DOHH2 (cell line): ENCODE measurements at regions not wholly inside any gene's neighbourhood (a gene's known extent, or its start where the extent isn't known, plus 50 kb on each side); places are given as distances from the start of the nearest gene placed in this dataset.

Source experiments
- H3F3A ChIP-seq: fragments of 200-600 bp; sonication (generic), shearing (Covaris generic); 2 replicates; pipeline ENCODE4 v1.6.0; 2016; ENCODE audit warnings: antibody characterized with exemption, mild to moderate bottlenecking; ENCODE audit not compliant: control insufficient read depth, insufficient read depth
- H3K27ac ChIP-seq: fragments of 200-600 bp; sonication (generic); 2 replicates; pipeline ENCODE4 v1.5.1; 2014; ENCODE audit warnings: low read depth, mild to moderate bottlenecking, low read length, moderate library complexity
- H3K27me3 ChIP-seq: fragments of 200-600 bp; sonication (generic); 2 replicates; pipeline ENCODE4 v1.6.1; 2014; ENCODE audit warnings: mild to moderate bottlenecking, low read length, mixed read lengths; ENCODE audit not compliant: control insufficient read depth
- H3K36me3 ChIP-seq: fragments of 200-600 bp; sonication (generic); 2 replicates; pipeline ENCODE4 v1.6.1; 2014; ENCODE audit warnings: mild to moderate bottlenecking, low read length, moderate library complexity, mixed read lengths; ENCODE audit not compliant: control insufficient read depth
- H3K4me1 ChIP-seq: fragments of 200-600 bp; sonication (generic); 2 replicates; pipeline ENCODE4 v1.6.1; 2014; ENCODE audit warnings: mild to moderate bottlenecking, low read length, mixed read lengths; ENCODE audit not compliant: control insufficient read depth
- H3K4me2 ChIP-seq: fragments of 200-600 bp; sonication (generic); 2 replicates; pipeline ENCODE4 v1.6.0; 2014; ENCODE audit warnings: mild to moderate bottlenecking, low read length, moderate library complexity
- H3K4me3 ChIP-seq: fragments of 200-600 bp; sonication (generic); 2 replicates; pipeline ENCODE4 v1.5.1; 2014; ENCODE audit warnings: mild to moderate bottlenecking, low read length, mixed read lengths
- H3K79me2 ChIP-seq: fragments of 200-600 bp; sonication (generic); 2 replicates; pipeline ENCODE4 v1.6.1; 2014; ENCODE audit warnings: mild to moderate bottlenecking, low read length, mixed read lengths; ENCODE audit not compliant: control insufficient read depth
- H3K9me2 ChIP-seq: fragments of 200-600 bp; sonication (generic); replicated peaks from 2 replicates; pipeline ENCODE4 v1.6.1; 2014; ENCODE audit warnings: mild to moderate bottlenecking, low read length, mixed read lengths; ENCODE audit not compliant: control insufficient read depth
- H3K9me3 ChIP-seq: fragments of 200-600 bp; sonication (generic); 2 replicates; pipeline ENCODE4 v1.6.1; 2014; ENCODE audit warnings: antibody characterized with exemption, low read length, mixed read lengths; ENCODE audit not compliant: control insufficient read depth, insufficient read depth
- H4K20me1 ChIP-seq: fragments of 200-600 bp; sonication (generic); 2 replicates; pipeline ENCODE4 v1.6.0; 2014; ENCODE audit warnings: low read depth, mild to moderate bottlenecking, antibody characterized with exemption, low read length, moderate library complexity; ENCODE audit not compliant: control insufficient read depth, insufficient read depth
- EZH2phosphoT487 ChIP-seq: fragments of 200-600 bp; sonication (generic); IDR thresholded peaks from 2 replicates; pipeline ENCODE4 v1.6.1; 2017; ENCODE audit warnings: borderline replicate concordance, mild to moderate bottlenecking, antibody characterized with exemption, low read length, moderate library complexity, mixed read lengths
- TF ChIP-seq, protein P1 (sequence below): fragments of 200-600 bp; sonication (generic); IDR thresholded peaks from one replicate; pipeline ENCODE4 v1.5.1; 2014; ENCODE audit warnings: antibody characterized with exemption, mild to moderate bottlenecking, low read depth, low read length; ENCODE audit not compliant: poor library complexity, severe bottlenecking

DNA sequence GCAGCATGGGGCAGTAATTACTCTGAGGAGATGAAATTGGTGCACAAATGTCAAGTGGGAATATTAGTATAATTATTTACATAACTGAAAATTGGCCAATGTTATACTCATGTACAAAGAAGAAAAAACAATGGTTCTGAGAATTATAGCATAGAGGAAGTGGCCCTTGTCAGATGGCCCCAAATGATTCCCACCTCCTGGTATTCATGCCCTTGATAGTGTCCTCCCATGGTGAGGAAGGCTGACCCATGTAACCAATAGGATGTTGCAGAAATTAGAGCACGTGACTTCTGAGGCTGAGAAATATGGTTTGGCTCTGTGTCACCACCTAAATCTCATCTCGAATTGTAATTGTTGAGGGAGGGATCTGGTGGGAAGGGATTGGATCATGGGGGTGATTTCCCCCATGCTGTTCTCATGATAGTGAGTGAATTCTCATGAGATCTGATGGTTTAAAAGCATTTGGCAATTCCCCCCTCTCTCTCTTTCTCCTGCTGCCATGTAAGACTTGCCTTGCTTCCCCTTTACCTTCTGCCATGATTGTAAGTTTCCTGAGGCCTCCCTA, 368.5 kb downstream of the SHQ1 start:
- no peak overlapping the region for H3K4me3 ChIP-seq
- peaks cover 8% of the 10 kb centered on the region for H3K4me1 ChIP-seq
- H3K79me2 ChIP-seq, result no peaks in the 10 kb centered on the region
- H3K27me3 ChIP-seq, result peaks cover 18% of the 10 kb centered on the region
- TF ChIP-seq, protein P1, sequence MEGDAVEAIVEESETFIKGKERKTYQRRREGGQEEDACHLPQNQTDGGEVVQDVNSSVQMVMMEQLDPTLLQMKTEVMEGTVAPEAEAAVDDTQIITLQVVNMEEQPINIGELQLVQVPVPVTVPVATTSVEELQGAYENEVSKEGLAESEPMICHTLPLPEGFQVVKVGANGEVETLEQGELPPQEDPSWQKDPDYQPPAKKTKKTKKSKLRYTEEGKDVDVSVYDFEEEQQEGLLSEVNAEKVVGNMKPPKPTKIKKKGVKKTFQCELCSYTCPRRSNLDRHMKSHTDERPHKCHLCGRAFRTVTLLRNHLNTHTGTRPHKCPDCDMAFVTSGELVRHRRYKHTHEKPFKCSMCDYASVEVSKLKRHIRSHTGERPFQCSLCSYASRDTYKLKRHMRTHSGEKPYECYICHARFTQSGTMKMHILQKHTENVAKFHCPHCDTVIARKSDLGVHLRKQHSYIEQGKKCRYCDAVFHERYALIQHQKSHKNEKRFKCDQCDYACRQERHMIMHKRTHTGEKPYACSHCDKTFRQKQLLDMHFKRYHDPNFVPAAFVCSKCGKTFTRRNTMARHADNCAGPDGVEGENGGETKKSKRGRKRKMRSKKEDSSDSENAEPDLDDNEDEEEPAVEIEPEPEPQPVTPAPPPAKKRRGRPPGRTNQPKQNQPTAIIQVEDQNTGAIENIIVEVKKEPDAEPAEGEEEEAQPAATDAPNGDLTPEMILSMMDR, result no peak
- TF ChIP-seq EZH2phosphoT487, result no peak
- no peaks in the 10 kb centered on the region for H3K36me3 ChIP-seq
- no peak overlapping the region for H3K27ac ChIP-seq
- no peak overlapping the region for H3K4me2 ChIP-seq
- H3F3A ChIP-seq, result no peaks in the 10 kb centered on the region
- H3K9me2 ChIP-seq, result no peaks in the 10 kb centered on the region
- H3K9me3 ChIP-seq, result no peaks in the 10 kb centered on the region
- no peaks in the 10 kb centered on the region for H4K20me1 ChIP-seq

DNA sequence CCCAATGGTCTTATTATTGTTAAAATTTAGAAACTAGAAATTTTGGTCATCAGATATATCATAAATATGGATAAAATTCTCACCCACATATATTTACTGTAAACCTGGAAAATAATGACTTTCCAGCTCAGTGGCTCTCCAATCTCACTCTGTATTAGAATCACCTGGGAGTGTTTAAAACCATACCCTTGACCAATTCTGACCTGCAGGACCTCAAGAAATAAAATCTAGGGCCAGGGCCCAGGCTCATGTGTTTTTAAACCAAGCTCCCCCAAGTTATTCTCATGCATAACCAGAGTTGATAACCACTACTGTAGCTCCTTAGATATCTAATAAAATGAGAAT, 372.1 kb downstream of the SHQ1 start:
- Histone ChIP-seq H3K4me3 (no peak overlapping the region), H3K4me1 (no peaks in the 10 kb centered on the region), H4K20me1 (no peaks in the 10 kb centered on the region), H3K79me2 (no peaks in the 10 kb centered on the region), H3K9me3 (no peaks in the 10 kb centered on the region), H3K4me2 (no peak overlapping the region), H3K36me3 (no peaks in the 10 kb centered on the region), H3K27ac (no peak overlapping the region), H3K27me3 (peaks cover 2% of the 10 kb centered on the region; the same call in 1 of the 2 replicates), H3K9me2 (no peaks in the 10 kb centered on the region), H3F3A (no peaks in the 10 kb centered on the region)
- no peak for TF ChIP-seq EZH2phosphoT487
- TF ChIP-seq, protein P1, result no peak

DNA sequence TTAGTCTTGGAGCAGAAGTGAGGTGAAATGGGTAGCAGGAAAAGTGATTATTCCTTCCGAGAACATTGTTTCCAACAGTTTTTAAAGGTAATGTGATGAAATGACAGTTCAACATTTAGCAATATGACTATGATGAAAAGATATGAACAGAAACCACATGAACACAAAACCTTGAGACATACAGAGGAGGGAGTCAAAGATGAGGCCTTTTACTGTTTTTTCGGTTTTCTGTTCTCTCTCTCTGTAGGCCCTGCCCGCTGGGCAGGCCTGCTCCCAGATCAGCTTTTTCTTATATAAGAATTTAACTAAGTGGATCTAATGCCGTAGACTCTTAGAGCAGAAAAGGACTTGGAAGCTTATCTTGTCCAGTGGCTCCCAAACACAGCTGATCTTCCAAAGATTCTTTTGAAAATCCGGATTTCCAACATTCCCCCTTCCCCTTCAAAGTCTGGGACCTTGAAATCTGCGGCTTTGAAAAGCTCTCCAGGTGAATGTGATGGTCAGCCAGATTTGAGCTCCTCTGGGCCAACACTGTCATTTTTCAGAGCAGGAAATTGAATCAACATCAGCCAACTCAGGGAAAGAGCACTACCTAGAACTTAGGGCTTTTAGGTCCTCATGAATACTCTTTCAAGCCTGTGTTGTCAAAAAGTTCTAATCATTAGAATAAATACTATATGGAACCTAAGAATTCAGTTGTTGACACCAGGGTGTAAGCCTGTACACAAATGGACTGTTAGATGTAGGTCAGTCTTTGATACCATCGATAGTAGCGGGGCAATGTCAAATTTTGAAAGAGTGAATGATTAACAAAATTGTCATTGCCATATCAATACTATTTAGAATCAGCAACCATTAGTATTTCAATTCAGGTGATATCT, 372.7 kb downstream of the SHQ1 start:
- no peak overlapping the region for H3K27ac ChIP-seq
- H3K36me3 ChIP-seq, result no peaks in the 10 kb centered on the region
- H3K27me3 ChIP-seq, result peaks cover 2% of the 10 kb centered on the region; the same call in 1 of the 2 replicates
- H3K4me1 ChIP-seq, result no peaks in the 10 kb centered on the region
- no peak overlapping the region for H3K4me3 ChIP-seq
- no peaks in the 10 kb centered on the region for H3K79me2 ChIP-seq
- no peaks in the 10 kb centered on the region for H3F3A ChIP-seq
- TF ChIP-seq, protein P1, result no peak
- TF ChIP-seq EZH2phosphoT487, result no peak
- H3K9me3 ChIP-seq, result no peaks in the 10 kb centered on the region
- H3K9me2 ChIP-seq, result no peaks in the 10 kb centered on the region
- H4K20me1 ChIP-seq, result no peaks in the 10 kb centered on the region
- no peak overlapping the region for H3K4me2 ChIP-seq
